ENCODE measurements at regions not wholly inside any gene's neighbourhood (a gene's known extent, or its start where the extent isn't known, plus 50 kb on each side); places are given as distances from the start of the nearest gene placed in this dataset.

DNA sequence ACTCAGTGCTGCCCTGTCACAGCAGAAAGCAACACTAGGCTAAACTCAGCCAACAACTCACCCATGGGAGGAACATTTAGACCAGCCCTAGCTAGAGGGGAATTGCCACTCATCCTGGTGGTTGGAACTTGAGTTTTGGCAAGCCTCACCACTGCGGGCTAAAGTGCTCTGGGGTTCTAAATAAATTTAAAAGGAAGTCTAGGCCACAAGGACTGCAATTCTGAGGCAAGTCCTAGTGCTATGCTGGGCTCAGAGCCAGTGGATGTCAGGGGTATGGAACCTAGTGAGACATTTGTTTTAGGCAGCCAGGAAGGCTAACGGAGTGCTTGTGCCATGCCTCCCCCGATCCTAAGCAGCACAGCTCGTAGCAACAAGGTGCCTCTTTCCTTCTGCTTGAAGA, 78.0 kb downstream of the RGS13 start:
- no peak for DNase-seq (ENCODE audit: low spot score)

DNA sequence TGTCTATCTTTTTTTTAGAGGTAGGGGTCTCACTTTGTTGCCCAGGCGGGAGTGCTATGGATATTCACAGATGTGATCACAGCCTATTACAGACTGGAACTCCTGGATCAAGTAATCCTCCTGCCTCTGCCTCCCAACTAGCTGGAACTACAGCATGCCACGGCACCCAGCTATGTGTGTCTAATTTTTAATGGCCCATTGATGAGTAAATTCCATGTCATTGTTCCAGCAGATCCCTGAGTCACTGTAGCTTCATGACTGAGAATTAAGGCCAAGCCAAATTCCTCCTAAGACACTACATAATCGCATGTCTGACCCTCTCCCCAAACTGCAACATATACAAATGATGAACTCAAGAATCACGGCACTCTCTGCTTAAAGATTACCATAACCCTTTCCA, 84.2 kb upstream of the RGS2 start:
- peak; percentile 84 for DNase-seq (ENCODE audit: low spot score)

DNA sequence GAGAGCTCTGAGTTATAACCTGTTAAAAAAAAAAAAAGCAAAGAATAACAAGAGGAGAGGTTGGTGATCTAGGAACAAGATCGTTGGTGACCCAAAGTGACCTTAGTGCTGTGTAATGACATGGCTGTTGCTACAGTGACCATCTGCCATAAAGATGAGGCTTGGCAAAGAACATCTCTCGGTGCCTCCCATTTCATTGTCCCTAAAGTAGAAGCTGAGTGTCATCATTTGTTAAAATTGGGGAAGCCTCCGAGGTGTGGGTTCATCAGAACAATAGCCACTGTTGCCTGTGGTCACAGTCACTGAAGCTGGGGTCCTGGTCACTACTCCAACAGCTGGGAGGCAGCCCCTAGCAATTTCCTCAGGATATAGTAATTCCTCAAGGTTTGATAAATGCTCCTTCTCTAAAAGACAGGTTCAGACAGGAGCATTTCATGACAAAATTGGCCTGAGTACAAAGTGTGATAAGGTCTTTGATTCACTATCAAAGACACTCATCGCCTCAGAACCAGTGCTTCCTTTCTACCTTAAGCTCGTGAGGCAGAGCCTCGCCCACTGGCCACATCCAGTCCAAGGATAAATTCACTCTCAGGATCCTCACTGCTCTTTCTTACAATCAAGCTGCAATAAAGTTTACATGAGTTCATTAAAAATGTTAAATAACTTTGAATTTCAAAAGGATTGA, 81.9 kb upstream of the RGS2 start:
- DNase-seq (ENCODE audit: low spot score): no peak

DNA sequence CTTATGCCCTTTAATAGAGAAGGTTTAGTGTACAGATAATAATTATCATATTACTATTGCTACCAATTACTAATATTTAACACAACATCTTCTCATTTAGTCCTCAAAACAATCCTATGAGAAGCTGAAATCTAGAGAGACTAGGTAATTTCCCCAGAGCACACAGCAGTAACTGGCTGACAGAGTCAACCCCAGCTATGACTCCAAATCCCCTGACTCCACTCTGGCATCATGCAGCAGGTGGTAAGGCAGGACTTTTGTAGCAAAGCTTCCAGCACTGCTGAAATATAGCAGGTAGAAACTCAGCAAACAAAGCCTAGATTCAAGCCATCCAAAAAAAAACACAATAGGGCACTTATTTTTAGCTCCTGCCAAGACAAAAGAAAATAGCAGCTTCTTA, 79.3 kb upstream of the RGS2 start:
- DNase-seq (ENCODE audit: low spot score): no peak

DNA sequence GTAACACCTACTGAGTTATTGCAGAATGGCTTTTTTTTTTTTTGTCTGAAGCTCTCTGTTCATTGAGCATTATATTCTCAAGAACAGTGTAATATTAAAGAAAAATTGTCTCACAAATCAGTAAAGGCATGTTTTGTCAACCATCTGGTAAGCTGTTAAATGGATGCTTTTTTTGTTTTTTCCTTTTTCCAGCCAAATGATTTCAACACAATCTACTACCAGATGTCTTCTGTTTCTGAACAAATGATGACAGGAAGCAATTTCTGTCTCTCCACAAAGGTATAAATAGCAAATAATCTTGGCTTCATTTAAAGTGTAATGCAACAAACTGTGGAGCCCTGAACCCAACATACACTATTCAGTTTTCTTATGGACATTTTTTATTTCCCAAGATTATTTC, 78.6 kb upstream of the RGS2 start:
- DNase-seq (ENCODE audit: low spot score): no peak

DNA sequence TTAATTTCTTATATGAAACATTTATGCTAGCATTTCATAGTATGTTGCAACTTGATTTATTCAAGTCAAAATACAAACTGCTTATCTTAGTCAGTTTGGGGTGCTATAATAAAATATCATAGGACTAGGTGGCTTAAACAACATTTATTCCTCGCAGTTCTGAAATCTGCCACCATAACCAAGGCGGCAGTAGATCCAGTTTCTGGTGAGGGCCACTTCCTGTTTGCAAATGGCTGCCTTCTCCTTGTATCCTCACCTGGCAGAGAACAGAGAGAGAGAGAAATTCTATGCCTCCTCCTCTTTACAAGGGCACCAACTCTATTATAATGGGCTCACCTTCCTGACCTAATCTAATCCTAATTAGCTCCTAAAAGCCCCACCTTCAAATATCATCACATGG, 76.1 kb upstream of the RGS2 start:
- peak; percentile 20 for DNase-seq (ENCODE audit: low spot score)

DNA sequence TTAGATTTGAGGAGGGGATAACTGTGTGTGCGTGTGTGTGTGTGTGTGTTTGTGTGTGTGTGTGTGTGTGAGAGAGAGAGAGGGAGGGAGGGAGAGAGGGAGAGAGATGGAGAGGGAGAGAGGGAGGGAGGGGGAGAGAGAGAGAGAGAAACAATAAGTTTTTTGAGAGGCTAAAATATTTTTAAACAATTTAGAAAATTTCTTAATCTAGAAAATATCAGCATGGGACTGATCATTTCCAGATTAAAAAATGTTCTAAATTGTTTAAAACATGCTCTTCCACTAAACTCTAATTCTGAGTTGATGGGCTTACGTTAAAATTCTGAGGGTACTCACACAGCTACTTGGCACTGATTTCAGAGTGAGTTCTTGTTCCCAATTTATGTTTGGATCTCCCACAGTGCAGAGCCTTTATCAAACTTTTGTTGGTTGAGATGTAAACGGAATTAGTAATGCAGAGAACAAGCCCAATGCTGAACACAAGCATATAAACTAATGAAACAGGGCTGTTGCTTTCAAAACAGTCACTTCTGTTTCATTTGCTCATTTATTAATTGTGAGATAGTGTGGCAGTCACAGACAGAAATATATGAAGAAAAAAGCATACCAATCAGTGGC, 73.4 kb upstream of the RGS2 start:
- no peak for DNase-seq (ENCODE audit: low spot score)

DNA sequence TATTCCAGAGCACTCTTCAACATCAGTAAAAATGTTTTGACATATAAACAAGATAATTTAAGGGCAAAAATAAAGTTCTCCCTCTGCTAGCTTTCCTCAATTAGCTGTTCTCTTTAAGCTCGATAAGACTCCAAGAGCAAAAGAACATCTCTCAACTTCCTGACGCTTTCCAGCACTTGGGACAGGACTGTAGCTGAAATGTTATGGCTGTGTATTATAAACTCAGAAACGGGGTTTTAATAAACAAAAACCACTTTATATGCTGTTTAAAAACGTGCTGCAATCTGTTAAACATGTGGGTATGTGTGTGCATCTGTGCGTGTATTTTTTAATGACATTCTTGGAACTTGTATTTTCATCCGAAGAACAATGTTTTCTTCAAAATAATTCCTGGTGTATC, 71.5 kb upstream of the RGS2 start:
- no peak for DNase-seq (ENCODE audit: low spot score)

DNA sequence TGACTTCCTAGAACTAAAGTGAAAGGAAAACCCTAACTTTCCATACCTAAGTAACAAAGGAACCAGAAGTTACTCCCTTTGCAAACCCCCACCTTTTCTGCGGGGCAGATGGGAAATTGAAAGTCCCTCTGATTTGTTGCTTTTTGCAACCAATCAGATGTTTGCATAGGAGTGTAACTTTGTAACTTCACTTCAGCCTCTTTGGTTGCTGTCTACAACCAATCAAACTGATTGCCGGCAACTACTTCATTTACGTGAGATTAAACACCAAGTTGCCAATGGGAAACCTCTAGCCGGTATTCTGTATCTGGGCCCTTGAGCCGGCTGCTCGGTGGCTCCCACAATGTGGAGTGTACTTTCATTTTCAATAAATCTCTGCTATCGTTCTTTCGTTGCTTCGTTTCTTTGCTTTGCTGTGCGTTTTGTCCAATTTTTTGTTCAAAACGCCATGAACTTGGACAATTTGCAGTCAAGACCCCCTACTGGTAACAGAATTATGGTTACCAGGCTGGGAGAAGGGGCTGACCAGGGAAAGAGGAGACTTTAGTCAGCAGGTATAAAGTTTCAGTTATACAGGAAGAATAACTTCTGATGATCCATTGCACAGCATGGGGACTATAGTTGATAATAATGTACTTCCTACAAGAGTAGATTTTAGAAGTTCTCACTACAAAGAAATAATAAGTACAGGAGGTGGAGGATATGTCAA, 69.2 kb upstream of the RGS2 start:
- DNase-seq (ENCODE audit: low spot score): no peak

DNA sequence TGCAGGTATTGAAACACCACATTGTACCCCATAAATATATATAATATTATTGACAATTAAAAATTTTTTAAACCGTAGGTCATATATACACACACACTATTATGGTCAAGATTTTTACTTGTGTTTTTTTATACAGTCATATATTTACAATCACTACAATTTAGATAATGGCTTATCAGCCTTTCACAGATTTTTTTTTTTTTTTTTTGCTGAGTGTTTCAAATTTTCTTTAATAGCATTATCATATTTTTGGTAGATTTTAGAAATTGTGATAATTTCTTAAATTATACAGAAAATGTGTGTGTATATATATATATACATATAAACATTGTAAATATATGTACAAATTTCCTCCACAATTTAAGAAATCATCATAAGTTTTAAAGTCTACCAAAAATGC, 68.6 kb upstream of the RGS2 start:
- DNase-seq (ENCODE audit: low spot score): no peak

DNA sequence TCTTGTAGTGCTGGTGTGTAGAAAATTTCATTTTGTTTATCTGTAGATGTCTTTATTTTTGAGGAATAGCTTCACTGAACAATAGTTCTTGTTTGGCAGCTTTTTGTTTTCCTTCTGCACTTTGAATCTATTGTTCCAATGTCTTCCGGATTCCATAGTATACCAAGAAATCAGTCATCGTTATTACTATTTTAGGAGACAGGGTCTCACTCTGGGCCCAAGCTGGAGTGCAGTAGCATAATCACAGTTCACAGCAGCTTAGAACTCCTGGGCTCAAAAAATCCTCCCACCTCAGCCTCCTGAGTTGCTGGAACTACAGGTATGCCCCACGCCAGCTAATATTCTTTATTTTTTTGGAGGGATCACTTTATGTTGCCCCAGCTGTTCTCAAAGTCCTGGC, 67.7 kb upstream of the RGS2 start:
- DNase-seq (ENCODE audit: low spot score): no peak

DNA sequence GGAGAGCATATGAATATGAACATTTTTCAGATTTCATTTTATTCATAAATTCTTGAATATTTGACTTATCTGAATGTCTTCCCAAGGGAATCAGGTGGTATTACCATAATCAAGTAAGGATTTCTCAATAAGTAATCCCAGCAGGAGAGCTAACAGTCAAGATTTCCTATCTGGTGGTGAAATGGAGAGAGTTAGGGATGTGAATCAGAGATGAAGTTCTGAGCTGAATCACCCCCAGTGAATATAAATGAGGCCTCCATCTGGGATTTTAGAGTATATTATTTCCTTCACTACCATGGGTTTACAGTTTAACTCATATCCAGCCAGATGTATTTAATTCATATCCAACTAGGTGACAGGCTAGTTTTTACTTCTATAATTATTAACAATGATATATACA, 61.5 kb upstream of the RGS2 start:
- DNase-seq (ENCODE audit: low spot score): peak; percentile 89

DNA sequence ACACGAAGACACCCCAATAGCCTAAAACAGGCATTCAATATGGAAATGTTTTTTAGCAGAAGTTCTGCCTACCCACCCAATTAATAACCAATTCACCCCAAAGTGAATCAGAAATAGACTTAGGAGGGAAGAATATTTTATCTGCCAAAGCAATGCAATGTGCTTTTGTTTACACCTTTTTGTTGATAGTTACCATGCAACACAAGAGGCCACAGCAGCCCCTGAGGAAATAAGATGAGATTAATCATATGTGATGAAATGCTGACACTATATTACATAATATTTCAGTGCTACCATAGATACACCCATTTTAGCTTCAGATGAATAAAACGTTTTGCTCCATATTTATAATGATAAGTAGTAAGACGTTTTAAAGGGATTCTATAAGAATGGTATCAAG, 60.9 kb upstream of the RGS2 start:
- DNase-seq (ENCODE audit: low spot score): peak; percentile 61

DNA sequence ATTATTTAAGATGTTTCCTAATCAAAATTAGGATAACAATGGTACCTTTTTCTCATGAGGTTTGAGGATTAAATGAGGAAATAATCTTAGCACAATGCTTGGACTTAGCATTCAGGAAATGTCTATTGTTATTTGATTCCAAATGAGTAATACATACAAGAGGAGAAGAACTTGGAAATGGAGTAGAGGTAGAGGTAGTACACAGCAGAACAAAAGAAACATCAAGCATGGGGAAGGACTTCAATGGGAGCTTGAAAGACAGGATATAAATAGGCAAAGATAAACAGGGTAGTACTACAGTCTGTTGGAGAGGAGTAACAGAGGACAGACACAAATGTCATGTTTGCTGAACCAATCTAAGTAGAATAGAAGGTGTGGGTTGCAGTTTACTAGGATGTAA, 59.5 kb upstream of the RGS2 start:
- DNase-seq (ENCODE audit: low spot score): peak; percentile 5

DNA sequence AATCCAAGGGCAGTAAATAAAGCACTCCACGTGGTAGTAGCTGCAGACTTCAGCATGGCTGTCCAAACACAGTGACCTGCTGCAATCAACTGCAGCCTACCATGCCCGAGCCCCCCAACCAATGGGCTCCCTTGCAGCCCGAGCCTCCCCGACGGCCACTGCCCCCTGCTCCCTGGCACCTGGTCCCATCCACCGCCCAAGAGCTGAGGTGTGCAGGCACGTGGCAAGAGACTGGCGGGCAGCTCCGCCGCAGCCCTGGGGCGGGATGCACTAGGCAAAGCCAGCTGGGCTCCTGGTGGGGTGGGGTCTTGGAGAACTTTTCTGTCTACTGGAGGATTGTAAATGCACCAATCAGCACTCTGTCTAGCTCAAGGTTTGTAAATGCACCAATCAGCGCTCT, 57.6 kb upstream of the RGS2 start:
- DNase-seq (ENCODE audit: low spot score): no peak

DNA sequence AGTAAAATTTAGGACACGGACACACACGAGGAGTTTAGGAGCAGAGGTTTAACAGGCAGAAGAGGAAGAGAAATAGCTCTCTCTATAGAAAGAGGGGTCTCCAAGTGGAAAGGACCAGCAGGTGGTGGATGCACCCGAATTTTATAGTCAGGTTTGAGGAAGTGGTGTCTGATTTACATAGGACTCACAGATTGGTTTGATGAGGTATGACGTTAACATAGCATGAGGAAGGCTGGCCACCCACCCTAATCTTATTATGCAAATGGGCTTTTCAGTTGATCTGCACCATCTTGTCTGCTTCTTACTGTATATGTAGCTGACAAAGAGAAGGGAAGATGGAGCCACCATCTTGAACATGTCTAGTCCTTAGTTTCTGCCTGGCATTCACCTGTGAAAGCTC, 52.5 kb upstream of the RGS2 start:
- no peak for DNase-seq (ENCODE audit: low spot score)

DNA sequence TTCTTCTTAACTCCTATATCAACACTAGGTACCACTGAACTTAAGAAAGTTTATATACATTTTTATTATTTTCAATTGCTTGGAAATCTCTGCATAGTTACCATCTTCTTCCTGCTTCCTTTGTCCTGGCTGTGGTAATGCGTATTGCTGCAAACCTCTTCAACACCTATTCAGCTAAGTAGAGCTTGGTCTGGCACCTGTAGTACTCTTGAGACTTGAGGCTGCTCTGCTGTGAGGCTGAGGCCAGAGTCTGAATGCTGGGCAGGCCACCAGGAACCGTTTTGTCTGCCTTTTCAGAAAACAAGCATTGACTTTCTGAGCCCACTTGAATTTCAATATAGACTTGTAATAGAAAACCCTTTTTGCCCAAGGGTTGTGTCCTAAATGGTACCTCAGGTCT, 52.0 kb upstream of the RGS2 start:
- DNase-seq (ENCODE audit: low spot score): no peak

DNA sequence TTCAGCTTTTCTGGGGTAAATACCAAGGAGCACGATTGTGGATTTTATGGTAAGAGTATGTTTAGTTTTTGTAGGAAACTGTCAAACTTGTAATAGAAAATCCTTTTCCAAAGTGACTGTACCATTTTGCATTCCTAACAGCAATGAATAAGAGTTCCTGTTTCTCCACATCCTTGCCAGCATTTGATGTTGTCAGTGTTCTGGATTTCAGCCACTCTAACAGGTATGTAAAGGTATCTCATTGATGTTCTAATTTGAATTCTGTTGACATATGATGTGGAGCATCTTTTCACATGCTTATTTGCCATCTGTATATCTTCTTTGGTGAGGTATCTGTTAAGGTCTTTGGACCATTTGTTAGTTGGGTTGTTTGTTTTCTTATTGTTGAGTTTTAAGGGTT, 50.3 kb upstream of the RGS2 start:
- DNase-seq (ENCODE audit: low spot score): no peak
